GM12878 (cell line): ENCODE measurements at regions not wholly inside any gene's neighbourhood (a gene's known extent, or its start where the extent isn't known, plus 50 kb on each side); places are given as distances from the start of the nearest gene placed in this dataset.

Source experiments
- ATAC-seq: fragments of 200-7000 bp; cut with Tn5 transposase; 3 replicates; pipeline ENCODE4 v1.9.1; 2020; ENCODE audit warnings: mild to moderate bottlenecking, moderate library complexity
- BruUV-seq: library from RNA; stranded (reverse); fragments of 400-500 nt; replicated peaks from 2 replicates; lab custom pipeline; 2021; lab: Mats Ljungman, UMichigan
- CTCF ChIA-PET: fragments of 300-600 bp; sonication (Branson Sonifier 250); formaldehyde crosslinking; extraction: SDS; loops from one replicate; lab custom pipeline; 2021; ENCODE audit warnings: inconsistent platforms; lab: Yijun Ruan, JAX
- POLR2A ChIA-PET: fragments of 350-600 bp; formaldehyde crosslinking; extraction: SDS; loops from one replicate; lab custom pipeline; 2021; ENCODE audit warnings: inconsistent platforms; lab: Charles Lee
- RAD21 ChIA-PET: fragments of 300-600 bp; sonication (Branson Sonifier 250); formaldehyde crosslinking; loops from one replicate; lab custom pipeline; 2023; ENCODE audit warnings: antibody characterized with exemption; ENCODE audit not compliant: unreplicated experiment; lab: Charles Lee
- SMC1A ChIA-PET: fragments of 300-600 bp; sonication (Branson Sonifier 250); formaldehyde crosslinking; loops from one replicate; lab custom pipeline; 2023; ENCODE audit not compliant: unreplicated experiment, uncharacterized antibody; lab: Charles Lee
- DNase-seq: peaks from one replicate; pipeline ENCODE4 v3.0.0-alpha.2; 2011; ENCODE audit warnings: low read depth, low spot score
- FAIRE-seq: peaks from 3 replicates; lab custom pipeline; 2011; peaks lifted over from hg19 to GRCh38; lab: Jason Lieb, UNC
- H2AFZ ChIP-seq: 2 replicates; pipeline ENCODE4 v1.6.0; 2011; ENCODE audit warnings: low read depth, low read length, control low read depth; ENCODE audit not compliant: control insufficient read depth
- H3K27ac ChIP-seq: 2 replicates; pipeline ENCODE4 v1.5.1; 2011; ENCODE audit warnings: control low read depth; ENCODE audit not compliant: control insufficient read depth, insufficient read depth
- H3K27me3 ChIP-seq, 2 experiments: replicated peaks in 1 of 2; 2 replicates each; pipeline versions ENCODE4 v1.6.0 to v1.6.1; 2011; ENCODE audit warnings: low read length in 1 of 2; ENCODE audit not compliant: control insufficient read depth in 2 of 2, insufficient read depth in 2 of 2
- H3K36me3 ChIP-seq, 2 experiments: 2 replicates each; pipeline ENCODE4 v1.5.1; 2011; ENCODE audit warnings: low read length in 1 of 2; ENCODE audit not compliant: control insufficient read depth in 2 of 2, insufficient read depth in 2 of 2
- H3K4me1 ChIP-seq: 2 replicates; pipeline ENCODE4 v1.6.1; 2011; ENCODE audit warnings: mild to moderate bottlenecking, low read length, moderate library complexity, mixed read lengths; ENCODE audit not compliant: control insufficient read depth, insufficient read depth
- H3K4me2 ChIP-seq: 2 replicates; pipeline ENCODE4 v1.6.0; 2011; ENCODE audit warnings: control low read depth; ENCODE audit not compliant: control insufficient read depth, insufficient read depth
- H3K4me3 ChIP-seq: fragments of 200-600 bp; sonication (generic); 2 replicates; pipeline ENCODE4 v1.5.1; 2016
- H3K79me2 ChIP-seq: 2 replicates; pipeline ENCODE4 v1.6.0; 2011; ENCODE audit warnings: low read length; ENCODE audit not compliant: control insufficient read depth, insufficient read depth
- H3K9ac ChIP-seq: 2 replicates; pipeline ENCODE4 v1.8.0; 2011; ENCODE audit warnings: low read length, control low read depth, mixed read lengths; ENCODE audit not compliant: control insufficient read depth, insufficient read depth
- H3K9me3 ChIP-seq: replicated peaks from 3 replicates; pipeline ENCODE4 v1.5.1; 2011; ENCODE audit warnings: mild to moderate bottlenecking, low read length; ENCODE audit not compliant: control insufficient read depth, insufficient read depth
- H4K20me1 ChIP-seq: 2 replicates; pipeline ENCODE4 v1.6.0; 2011; ENCODE audit not compliant: control insufficient read depth, insufficient read depth
- BACH1 ChIP-seq: fragments of 450-650 bp; IDR thresholded peaks from 2 replicates; pipeline ENCODE4 v1.6.1; 2017; ENCODE audit warnings: mild to moderate bottlenecking, borderline replicate concordance
- NR2F1 ChIP-seq: fragments of 450-650 bp; conservative IDR thresholded peaks from 2 replicates; pipeline ENCODE4 v1.6.1; 2017; ENCODE audit warnings: mild to moderate bottlenecking
- POU2F2 ChIP-seq: IDR thresholded peaks from 3 replicates; pipeline ENCODE4 v1.6.1; 2011; ENCODE audit warnings: low read depth, mild to moderate bottlenecking, low read length, borderline replicate concordance
- RCOR1 ChIP-seq: conservative IDR thresholded peaks from 2 replicates; pipeline ENCODE4 v1.6.1; 2012; ENCODE audit warnings: low read depth, low read length, improper control_type of control experiment
- ZNF274 ChIP-seq: IDR thresholded peaks from one replicate; pipeline ENCODE4 v1.8.0; 2011; ENCODE audit not compliant: insufficient read length, insufficient read depth
- WGBS: methylation state at CpG from one replicate; pipeline ENCODE4 v1.1.6; 2016; ENCODE audit warnings: low lambda C conversion rate; ENCODE audit not compliant: insufficient replicate concordance, insufficient coverage; ENCODE audit errors: missing lambda C conversion rate; 5-methylcytosine and 5-hydroxymethylcytosine counted together
- in situ Hi-C: fragments of 300-500 bp; cut with MboI; formaldehyde crosslinking; loops from 9 replicates; pipeline ENCODE4 v1.14.3; 2018; ENCODE audit warnings: mixed read lengths
- intact Hi-C: fragments of 100-400 bp; cut with micrococcal nuclease; formaldehyde crosslinking; loops from one replicate; pipeline ENCODE4 v1.14.2; 2022; ENCODE audit not compliant: unreplicated experiment
- TF ChIP-seq, protein P1 (sequence below), 3 experiments: IDR thresholded peaks in 2 of 3; conservative IDR thresholded peaks in 1 of 3; 2 replicates each; pipeline ENCODE4 v1.5.1; 2011; ENCODE audit warnings: low read depth in 3 of 3, low read length in 3 of 3, mild to moderate bottlenecking in 3 of 3, control low read depth in 2 of 3, moderate library complexity in 2 of 3, inconsistent platforms in 1 of 3, mixed read lengths in 1 of 3; ENCODE audit not compliant: control insufficient read depth in 2 of 3, insufficient read depth in 1 of 3; ENCODE audit errors: extremely low read depth in 1 of 3

DNA sequence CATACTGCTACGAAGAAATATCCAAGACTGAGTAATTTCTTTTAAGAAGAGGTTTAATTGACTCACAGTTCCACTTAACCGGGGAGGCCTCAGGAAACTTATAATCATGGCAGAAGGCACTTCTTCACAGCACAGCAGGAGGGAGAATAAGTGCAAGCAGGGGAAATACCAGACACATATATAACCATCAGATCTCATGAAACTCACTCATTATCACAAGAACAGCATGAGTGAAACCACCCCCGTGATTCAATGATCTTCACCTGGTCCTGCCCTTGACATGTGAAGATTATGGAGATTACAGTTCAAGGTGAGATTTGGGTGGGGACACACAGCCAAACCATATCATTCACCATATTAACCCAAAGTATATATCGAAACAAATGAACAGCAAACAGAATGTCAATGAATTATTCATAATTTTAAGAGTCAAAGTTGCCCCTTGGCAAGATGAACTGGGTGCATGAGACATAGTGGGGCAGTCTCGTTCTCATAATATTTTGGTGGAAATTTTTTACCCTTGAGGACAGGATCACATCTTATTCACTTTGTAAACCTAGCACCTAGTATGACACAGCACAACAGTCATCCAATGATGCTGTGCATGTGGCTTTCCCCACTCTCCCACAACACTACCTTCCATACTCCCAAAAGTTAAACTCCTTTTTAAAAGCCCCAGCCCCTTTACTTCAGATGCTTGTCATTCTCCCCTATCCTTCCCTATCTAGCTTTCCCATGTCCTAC, 425.3 kb downstream of the ZEB2 start:
- Histone ChIP-seq H2AFZ (no peak overlapping the region), H3K27ac (no peak overlapping the region), H3K4me1 (no peaks in the 10 kb centered on the region), H3K79me2 (no peaks in the 10 kb centered on the region), H3K4me2 (no peak overlapping the region), H3K9me3 (no peaks in the 10 kb centered on the region), H3K36me3 (no peaks in the 10 kb centered on the region), H4K20me1 (no peaks in the 10 kb centered on the region), H3K9ac (no peak overlapping the region), H3K27me3 (no peaks in the 10 kb centered on the region), H3K4me3 (no peak overlapping the region)
- ATAC-seq (no peak), DNase-seq (no peak), FAIRE-seq (no peak)
- ChIA-PET SMC1A (interaction anchor here (0.6 kb wide), 1 partner anchor 253 kb away, joined by 3 read pairs; no protein-coding TSS in a partner anchor), CTCF (no interaction called here), RAD21 (no interaction called here), POLR2A (no interaction called here)
- BruUV-seq = no TSS peak
- WGBS = 77% methylated on average over 5 of the region's 5 CpGs
- in situ Hi-C loops (no loop called here), intact Hi-C loops (no loop called here)
- TF ChIP-seq POU2F2 (no peak), BACH1 (no peak), RCOR1 (no peak), NR2F1 (no peak), ZNF274 (no peak)
- TF ChIP-seq, protein P1, sequence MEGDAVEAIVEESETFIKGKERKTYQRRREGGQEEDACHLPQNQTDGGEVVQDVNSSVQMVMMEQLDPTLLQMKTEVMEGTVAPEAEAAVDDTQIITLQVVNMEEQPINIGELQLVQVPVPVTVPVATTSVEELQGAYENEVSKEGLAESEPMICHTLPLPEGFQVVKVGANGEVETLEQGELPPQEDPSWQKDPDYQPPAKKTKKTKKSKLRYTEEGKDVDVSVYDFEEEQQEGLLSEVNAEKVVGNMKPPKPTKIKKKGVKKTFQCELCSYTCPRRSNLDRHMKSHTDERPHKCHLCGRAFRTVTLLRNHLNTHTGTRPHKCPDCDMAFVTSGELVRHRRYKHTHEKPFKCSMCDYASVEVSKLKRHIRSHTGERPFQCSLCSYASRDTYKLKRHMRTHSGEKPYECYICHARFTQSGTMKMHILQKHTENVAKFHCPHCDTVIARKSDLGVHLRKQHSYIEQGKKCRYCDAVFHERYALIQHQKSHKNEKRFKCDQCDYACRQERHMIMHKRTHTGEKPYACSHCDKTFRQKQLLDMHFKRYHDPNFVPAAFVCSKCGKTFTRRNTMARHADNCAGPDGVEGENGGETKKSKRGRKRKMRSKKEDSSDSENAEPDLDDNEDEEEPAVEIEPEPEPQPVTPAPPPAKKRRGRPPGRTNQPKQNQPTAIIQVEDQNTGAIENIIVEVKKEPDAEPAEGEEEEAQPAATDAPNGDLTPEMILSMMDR (IDR thresholded peaks at IDR 0.05 in 2 of 3, conservative IDR thresholded peaks at IDR 0.05 in 1 of 3; ENCODE audit: control insufficient read depth in 2 of 3, extremely low read depth in 1 of 3, insufficient read depth in 1 of 3, low read depth in 3 of 3, low read length in 3 of 3) = no peak
